ENCODE measurements at regions not wholly inside any gene's neighbourhood (a gene's known extent, or its start where the extent isn't known, plus 50 kb on each side); places are given as distances from the start of the nearest gene placed in this dataset.

DNA sequence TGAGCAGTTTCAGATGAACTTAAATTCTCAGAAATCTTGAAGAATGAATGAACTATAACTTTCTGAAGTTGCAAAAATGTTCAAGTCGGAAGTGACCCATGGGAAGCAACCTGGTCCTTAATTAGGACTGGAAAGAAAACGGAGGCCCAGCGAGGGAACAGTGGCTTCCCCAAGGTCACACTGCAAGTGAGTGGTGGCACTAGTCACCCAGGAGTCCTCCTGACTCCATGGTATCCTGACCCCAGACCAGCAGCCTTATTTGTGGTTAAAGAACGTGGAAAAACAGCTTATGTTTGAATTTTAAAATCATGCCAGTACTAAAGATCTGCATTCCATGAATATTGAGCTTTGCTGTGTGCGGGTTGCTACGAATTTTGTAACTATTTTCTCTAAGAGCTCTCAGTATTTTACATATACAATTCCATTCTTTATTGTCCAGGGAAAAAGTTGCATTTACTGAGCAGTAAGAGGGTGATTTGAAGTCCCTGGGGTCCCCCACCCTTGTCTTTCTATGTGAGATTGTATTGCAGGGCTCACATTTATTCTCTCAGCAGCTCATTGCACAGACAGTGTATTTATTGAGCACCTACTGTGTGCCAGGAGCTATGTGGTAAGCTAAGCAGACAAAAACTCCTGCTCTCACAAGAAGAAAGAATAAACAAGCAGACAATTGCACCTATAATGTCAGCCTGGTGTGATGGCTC is 61.6 kb upstream of the ATP5PO start:
- H3K36me3 Mint-ChIP-seq (ENCODE audit: insufficient read depth, unreplicated experiment), result peaks cover 5% of the 10 kb centered on the region
- H3K27ac Mint-ChIP-seq (ENCODE audit: unreplicated experiment), result peak overlapping the region; percentile 91
- TF ChIP-seq CTCF (IDR thresholded peaks at IDR 0.05; ENCODE audit: unreplicated experiment), result no peak
- no peak for DNase-seq
- peaks cover 27% of the 10 kb centered on the region for H3K4me1 Mint-ChIP-seq (ENCODE audit: low read depth, unreplicated experiment)
- intact Hi-C loops (cut with micrococcal nuclease; ENCODE audit: unreplicated experiment), result no loop called here
- no peaks in the 10 kb centered on the region for H3K9me3 Mint-ChIP-seq (ENCODE audit: low read depth, unreplicated experiment)
- no TSS peak for BruUV-seq (replicated peaks)
- H3K27me3 Mint-ChIP-seq (ENCODE audit: unreplicated experiment), result no peaks in the 10 kb centered on the region
- CTCF ChIA-PET, result interaction anchor here (0.6 kb wide), 1 partner anchor 91 kb away, joined by 3 read pairs; no protein-coding TSS in a partner anchor
- H3K4me3 Mint-ChIP-seq (ENCODE audit: low read depth, unreplicated experiment), result no peak overlapping the region

- H3K4me3 Mint-ChIP-seq (ENCODE audit: low read depth, unreplicated experiment), result no peak overlapping the region
- no TSS peak for BruUV-seq (replicated peaks)
- no peaks in the 10 kb centered on the region for H3K9me3 Mint-ChIP-seq (ENCODE audit: low read depth, unreplicated experiment)
- peaks cover 5% of the 10 kb centered on the region for H3K36me3 Mint-ChIP-seq (ENCODE audit: insufficient read depth, unreplicated experiment)
- DNase-seq, result peak; percentile 16
- CTCF ChIA-PET, result no interaction called here
- TF ChIP-seq CTCF (IDR thresholded peaks at IDR 0.05; ENCODE audit: unreplicated experiment), result no peak
- peaks cover 35% of the 10 kb centered on the region for H3K4me1 Mint-ChIP-seq (ENCODE audit: low read depth, unreplicated experiment)
- intact Hi-C loops (cut with micrococcal nuclease; ENCODE audit: unreplicated experiment), result no loop called here
- no peaks in the 10 kb centered on the region for H3K27me3 Mint-ChIP-seq (ENCODE audit: unreplicated experiment)
- peak overlapping the region; percentile 91 for H3K27ac Mint-ChIP-seq (ENCODE audit: unreplicated experiment)
Measured at GRCh38 chr21:33976082-33977016, 60.7 kb upstream of the ATP5PO start.

GRCh38 chr21:33975548-33976081 is 60.0 kb upstream of the ATP5PO start:
- peak; percentile 20 for DNase-seq
- intact Hi-C loops (cut with micrococcal nuclease; ENCODE audit: unreplicated experiment), result no loop called here
- BruUV-seq (replicated peaks), result no TSS peak
- Mint-ChIP-seq H3K4me3 (ENCODE audit: low read depth, unreplicated experiment) (no peak overlapping the region), H3K27me3 (ENCODE audit: unreplicated experiment) (no peaks in the 10 kb centered on the region), H3K9me3 (ENCODE audit: low read depth, unreplicated experiment) (no peaks in the 10 kb centered on the region), H3K4me1 (ENCODE audit: low read depth, unreplicated experiment) (peaks cover 38% of the 10 kb centered on the region), H3K27ac (ENCODE audit: unreplicated experiment) (peak overlapping the region; percentile 91), H3K36me3 (ENCODE audit: insufficient read depth, unreplicated experiment) (peaks cover 5% of the 10 kb centered on the region)
- CTCF ChIA-PET, result no interaction called here
- no peak for TF ChIP-seq CTCF (IDR thresholded peaks at IDR 0.05; ENCODE audit: unreplicated experiment)

DNA sequence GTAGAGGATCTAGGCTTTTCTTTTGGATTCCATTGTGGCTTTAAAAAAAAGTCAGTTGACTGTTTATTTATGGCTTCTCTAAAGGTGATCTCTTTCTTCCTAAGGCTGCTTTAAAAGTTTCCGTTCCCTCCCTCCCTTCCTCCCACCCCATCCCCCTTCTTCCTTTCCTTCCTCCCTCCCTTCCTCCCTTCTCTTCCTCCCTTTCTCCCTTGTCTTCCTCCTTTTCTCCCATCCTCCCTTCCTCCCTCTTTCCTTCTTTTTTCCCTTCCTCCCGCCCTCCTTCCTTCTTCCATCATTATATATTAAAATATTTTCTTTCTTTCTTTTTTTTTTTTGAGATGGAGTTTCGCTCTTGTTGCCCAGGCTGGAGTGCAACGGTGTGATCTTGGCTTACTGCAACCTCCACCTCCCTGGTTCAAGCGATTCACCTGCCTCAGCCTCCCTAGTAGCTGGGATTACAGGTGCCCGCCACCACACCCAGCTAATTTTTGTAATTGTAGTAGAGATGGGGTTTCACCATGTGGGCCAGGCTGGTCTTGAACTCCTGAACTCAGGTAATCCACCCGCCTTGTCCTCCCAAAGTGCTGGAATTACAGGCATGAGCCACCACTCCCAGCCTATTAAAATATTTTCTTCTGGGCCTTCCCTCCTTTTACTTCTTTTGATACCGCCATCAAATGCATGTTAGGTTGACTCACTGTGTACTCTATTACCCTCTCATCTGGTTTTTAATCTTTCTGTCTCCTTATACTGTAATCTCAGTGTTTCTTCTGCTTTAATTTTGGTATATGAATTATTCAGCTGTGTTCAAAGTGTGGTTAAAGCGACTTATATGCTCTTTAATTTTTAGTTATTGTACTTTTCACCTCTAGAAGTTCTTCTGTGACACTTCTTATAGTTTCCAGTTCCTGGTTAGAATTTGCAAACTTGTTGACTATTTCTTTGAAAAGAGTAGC is 59.2 kb upstream of the ATP5PO start:
- no peak for DNase-seq
- no peaks in the 10 kb centered on the region for H3K9me3 Mint-ChIP-seq (ENCODE audit: low read depth, unreplicated experiment)
- TF ChIP-seq CTCF (IDR thresholded peaks at IDR 0.05; ENCODE audit: unreplicated experiment), result no peak
- H3K27me3 Mint-ChIP-seq (ENCODE audit: unreplicated experiment), result no peaks in the 10 kb centered on the region
- H3K4me3 Mint-ChIP-seq (ENCODE audit: low read depth, unreplicated experiment), result no peak overlapping the region
- CTCF ChIA-PET, result no interaction called here
- H3K36me3 Mint-ChIP-seq (ENCODE audit: insufficient read depth, unreplicated experiment), result peaks cover 5% of the 10 kb centered on the region
- no TSS peak for BruUV-seq (replicated peaks)
- intact Hi-C loops (cut with micrococcal nuclease; ENCODE audit: unreplicated experiment), result no loop called here
- peak overlapping the region; percentile 91 for H3K27ac Mint-ChIP-seq (ENCODE audit: unreplicated experiment)
- peaks cover 43% of the 10 kb centered on the region for H3K4me1 Mint-ChIP-seq (ENCODE audit: low read depth, unreplicated experiment)

Measured in Calu3 (cell line).